WTC11 (cell line): ENCODE measurements at regions not wholly inside any gene's neighbourhood (a gene's known extent, or its start where the extent isn't known, plus 50 kb on each side); places are given as distances from the start of the nearest gene placed in this dataset.
A peak's percentile ranks its signal among the peaks of the same experiment; 100 is the strongest.

Source experiments
- ATAC-seq: fragments of 200-7000 bp; cut with Tn5 transposase; 2 replicates; pipeline ENCODE4 v1.10.0; 2021; ENCODE audit warnings: mild to moderate bottlenecking, moderate library complexity
- CTCF ChIA-PET: fragments of 300-600 bp; sonication (Branson Sonifier 250); formaldehyde crosslinking; loops from one replicate; lab custom pipeline; 2021; ENCODE audit warnings: antibody characterized with exemption; lab: Charles Lee
- POLR2A ChIA-PET: fragments of 350-600 bp; sonication (Branson Sonifier 250); formaldehyde crosslinking; loops from one replicate; lab custom pipeline; 2021; ENCODE audit warnings: antibody characterized with exemption; lab: Charles Lee
- DNase-seq: peaks from one replicate; pipeline ENCODE4 v3.0.0; 2021; ENCODE audit warnings: low spot score
- H3K27ac Mint-ChIP-seq: 2 replicates; pipeline ENCODE4 v1.8.0; 2021; ENCODE audit warnings: mixed read lengths
- H3K27me3 Mint-ChIP-seq: 2 replicates; pipeline ENCODE4 v1.8.0; 2021; ENCODE audit warnings: low read depth, mild to moderate bottlenecking, moderate library complexity, mixed read lengths
- H3K36me3 Mint-ChIP-seq: 2 replicates; pipeline ENCODE4 v1.8.0; 2021; ENCODE audit warnings: mixed read lengths
- H3K4me1 Mint-ChIP-seq: 2 replicates; pipeline ENCODE4 v1.8.0; 2022; ENCODE audit warnings: mixed read lengths
- H3K4me3 Mint-ChIP-seq: 2 replicates; pipeline ENCODE4 v1.8.0; 2021; ENCODE audit warnings: mild to moderate bottlenecking, moderate library complexity, mixed read lengths
- H3K9me3 Mint-ChIP-seq: 2 replicates; pipeline ENCODE4 v1.8.0; 2021; ENCODE audit warnings: mixed read lengths
- ATF1 ChIP-seq: sonication (generic); formaldehyde crosslinking; IDR thresholded peaks from 2 replicates; pipeline ENCODE4 v1.8.1; 2023; ENCODE audit warnings: mild to moderate bottlenecking, moderate library complexity, missing genetic modification reagents
- CTCF ChIP-seq: fragments of 200-600 bp; IDR thresholded peaks from 2 replicates; pipeline ENCODE4 v1.8.0; 2022; ENCODE audit warnings: antibody characterized with exemption
- FOXK1 ChIP-seq: sonication (generic); formaldehyde crosslinking; IDR thresholded peaks from 2 replicates; pipeline ENCODE4 v1.8.0; 2022; ENCODE audit warnings: mild to moderate bottlenecking, moderate library complexity, missing genetic modification reagents
- FOXP4 ChIP-seq: sonication (generic); formaldehyde crosslinking; IDR thresholded peaks from 2 replicates; pipeline ENCODE4 v1.8.0; 2022; ENCODE audit warnings: mild to moderate bottlenecking, missing genetic modification reagents
- HMGXB4 ChIP-seq: sonication (generic); formaldehyde crosslinking; IDR thresholded peaks from 2 replicates; pipeline ENCODE4 v1.8.1; 2023; ENCODE audit warnings: mild to moderate bottlenecking, moderate library complexity, missing genetic modification reagents
- IRF1 ChIP-seq: sonication (generic); formaldehyde crosslinking; IDR thresholded peaks from 2 replicates; pipeline ENCODE4 v1.8.0; 2023; ENCODE audit warnings: missing genetic modification reagents
- OVOL2 ChIP-seq: fragments of 250-450 bp; sonication (Bioruptor Pico); IDR thresholded peaks from 2 replicates; pipeline ENCODE4 v1.9.0; 2021; ENCODE audit warnings: mild to moderate bottlenecking, borderline replicate concordance
- PRRX2 ChIP-seq: fragments of 250-450 bp; sonication (Bioruptor Pico); IDR thresholded peaks from 2 replicates; pipeline ENCODE4 v1.8.0; 2021; ENCODE audit warnings: mild to moderate bottlenecking
- ZBTB21 ChIP-seq: sonication (generic); formaldehyde crosslinking; IDR thresholded peaks from 2 replicates; pipeline ENCODE4 v1.8.1; 2023; ENCODE audit warnings: mild to moderate bottlenecking, missing genetic modification reagents, borderline replicate concordance
- ZNF281 ChIP-seq: sonication (generic); formaldehyde crosslinking; IDR thresholded peaks from 2 replicates; pipeline ENCODE4 v1.8.0; 2023; ENCODE audit warnings: mild to moderate bottlenecking, missing genetic modification reagents
- TF ChIP-seq, protein P1 (sequence below): sonication (generic); formaldehyde crosslinking; IDR thresholded peaks from 2 replicates; pipeline ENCODE4 v1.8.1; 2023; ENCODE audit warnings: mild to moderate bottlenecking, missing genetic modification reagents, borderline replicate concordance
- TF ChIP-seq, protein P2 (sequence below): sonication (generic); formaldehyde crosslinking; IDR thresholded peaks from 2 replicates; pipeline ENCODE4 v1.8.0; 2022; ENCODE audit warnings: missing genetic modification reagents

DNA sequence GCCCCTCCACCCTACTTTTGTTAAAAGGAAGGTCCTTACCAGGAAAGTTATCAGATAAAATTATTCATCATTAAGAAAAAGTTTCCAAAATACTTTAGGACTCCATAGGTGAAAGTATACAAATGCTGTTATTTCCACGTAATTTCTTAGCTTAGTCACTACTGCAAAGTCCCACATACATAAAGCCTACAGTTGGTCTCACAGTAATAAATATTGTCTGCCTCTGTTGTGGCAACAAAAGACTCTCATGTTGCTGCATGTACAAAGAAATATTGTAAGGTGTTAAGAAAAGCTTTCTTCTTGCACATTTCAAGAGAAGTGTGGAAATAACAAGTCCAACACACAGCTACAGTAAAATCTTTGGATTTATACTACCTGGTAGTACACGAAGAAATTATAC is 102.4 kb upstream of the DST start:
- H3K27ac Mint-ChIP-seq: peak overlapping the region; percentile 36
- CTCF ChIA-PET: interaction anchor here (1.1 to 1.9 kb wide), 6 partner anchors 13 to 107 kb away, joined by 3 to 11 read pairs (median 4); no protein-coding TSS in a partner anchor

More for the DNA sequence above, 102.4 kb upstream of the DST start:
- no peak for ATAC-seq
- TF ChIP-seq ZBTB21 (no peak), FOXP4 (CRISPR knock-in tag) (no peak), ATF1 (no peak), ZNF281 (CRISPR knock-in tag) (no peak), OVOL2 (CRISPR knock-in tag) (no peak), IRF1 (CRISPR knock-in tag) (no peak), CTCF (no peak), PRRX2 (CRISPR knock-in tag) (no peak), HMGXB4 (CRISPR knock-in tag) (no peak), FOXK1 (CRISPR knock-in tag) (no peak)
- TF ChIP-seq, protein P1, sequence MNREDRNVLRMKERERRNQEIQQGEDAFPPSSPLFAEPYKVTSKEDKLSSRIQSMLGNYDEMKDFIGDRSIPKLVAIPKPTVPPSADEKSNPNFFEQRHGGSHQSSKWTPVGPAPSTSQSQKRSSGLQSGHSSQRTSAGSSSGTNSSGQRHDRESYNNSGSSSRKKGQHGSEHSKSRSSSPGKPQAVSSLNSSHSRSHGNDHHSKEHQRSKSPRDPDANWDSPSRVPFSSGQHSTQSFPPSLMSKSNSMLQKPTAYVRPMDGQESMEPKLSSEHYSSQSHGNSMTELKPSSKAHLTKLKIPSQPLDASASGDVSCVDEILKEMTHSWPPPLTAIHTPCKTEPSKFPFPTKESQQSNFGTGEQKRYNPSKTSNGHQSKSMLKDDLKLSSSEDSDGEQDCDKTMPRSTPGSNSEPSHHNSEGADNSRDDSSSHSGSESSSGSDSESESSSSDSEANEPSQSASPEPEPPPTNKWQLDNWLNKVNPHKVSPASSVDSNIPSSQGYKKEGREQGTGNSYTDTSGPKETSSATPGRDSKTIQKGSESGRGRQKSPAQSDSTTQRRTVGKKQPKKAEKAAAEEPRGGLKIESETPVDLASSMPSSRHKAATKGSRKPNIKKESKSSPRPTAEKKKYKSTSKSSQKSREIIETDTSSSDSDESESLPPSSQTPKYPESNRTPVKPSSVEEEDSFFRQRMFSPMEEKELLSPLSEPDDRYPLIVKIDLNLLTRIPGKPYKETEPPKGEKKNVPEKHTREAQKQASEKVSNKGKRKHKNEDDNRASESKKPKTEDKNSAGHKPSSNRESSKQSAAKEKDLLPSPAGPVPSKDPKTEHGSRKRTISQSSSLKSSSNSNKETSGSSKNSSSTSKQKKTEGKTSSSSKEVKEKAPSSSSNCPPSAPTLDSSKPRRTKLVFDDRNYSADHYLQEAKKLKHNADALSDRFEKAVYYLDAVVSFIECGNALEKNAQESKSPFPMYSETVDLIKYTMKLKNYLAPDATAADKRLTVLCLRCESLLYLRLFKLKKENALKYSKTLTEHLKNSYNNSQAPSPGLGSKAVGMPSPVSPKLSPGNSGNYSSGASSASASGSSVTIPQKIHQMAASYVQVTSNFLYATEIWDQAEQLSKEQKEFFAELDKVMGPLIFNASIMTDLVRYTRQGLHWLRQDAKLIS: no peak
- TF ChIP-seq, protein P2, sequence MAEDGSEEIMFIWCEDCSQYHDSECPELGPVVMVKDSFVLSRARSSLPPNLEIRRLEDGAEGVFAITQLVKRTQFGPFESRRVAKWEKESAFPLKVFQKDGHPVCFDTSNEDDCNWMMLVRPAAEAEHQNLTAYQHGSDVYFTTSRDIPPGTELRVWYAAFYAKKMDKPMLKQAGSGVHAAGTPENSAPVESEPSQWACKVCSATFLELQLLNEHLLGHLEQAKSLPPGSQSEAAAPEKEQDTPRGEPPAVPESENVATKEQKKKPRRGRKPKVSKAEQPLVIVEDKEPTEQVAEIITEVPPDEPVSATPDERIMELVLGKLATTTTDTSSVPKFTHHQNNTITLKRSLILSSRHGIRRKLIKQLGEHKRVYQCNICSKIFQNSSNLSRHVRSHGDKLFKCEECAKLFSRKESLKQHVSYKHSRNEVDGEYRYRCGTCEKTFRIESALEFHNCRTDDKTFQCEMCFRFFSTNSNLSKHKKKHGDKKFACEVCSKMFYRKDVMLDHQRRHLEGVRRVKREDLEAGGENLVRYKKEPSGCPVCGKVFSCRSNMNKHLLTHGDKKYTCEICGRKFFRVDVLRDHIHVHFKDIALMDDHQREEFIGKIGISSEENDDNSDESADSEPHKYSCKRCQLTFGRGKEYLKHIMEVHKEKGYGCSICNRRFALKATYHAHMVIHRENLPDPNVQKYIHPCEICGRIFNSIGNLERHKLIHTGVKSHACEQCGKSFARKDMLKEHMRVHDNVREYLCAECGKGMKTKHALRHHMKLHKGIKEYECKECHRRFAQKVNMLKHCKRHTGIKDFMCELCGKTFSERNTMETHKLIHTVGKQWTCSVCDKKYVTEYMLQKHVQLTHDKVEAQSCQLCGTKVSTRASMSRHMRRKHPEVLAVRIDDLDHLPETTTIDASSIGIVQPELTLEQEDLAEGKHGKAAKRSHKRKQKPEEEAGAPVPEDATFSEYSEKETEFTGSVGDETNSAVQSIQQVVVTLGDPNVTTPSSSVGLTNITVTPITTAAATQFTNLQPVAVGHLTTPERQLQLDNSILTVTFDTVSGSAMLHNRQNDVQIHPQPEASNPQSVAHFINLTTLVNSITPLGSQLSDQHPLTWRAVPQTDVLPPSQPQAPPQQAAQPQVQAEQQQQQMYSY: no peak
- TF ChIP-seq, all 79 proteins: peak for 0
- no peaks in the 10 kb centered on the region for H3K36me3 Mint-ChIP-seq
- no peak for DNase-seq
- no peaks in the 10 kb centered on the region for H3K27me3 Mint-ChIP-seq
- H3K4me1 Mint-ChIP-seq: peaks cover 73% of the 10 kb centered on the region
- H3K9me3 Mint-ChIP-seq: no peaks in the 10 kb centered on the region
- POLR2A ChIA-PET: no interaction called here
- no peak overlapping the region for H3K4me3 Mint-ChIP-seq
